Neural cell (in vitro differentiated cells): ENCODE measurements at regions not wholly inside any gene's neighbourhood (a gene's known extent, or its start where the extent isn't known, plus 50 kb on each side); places are given as distances from the start of the nearest gene placed in this dataset.
"Not testable (repeated sequence)": the region's sequence is repeated elsewhere in the genome, so short reads cannot be mapped to it uniquely, and the experiment has no call there.

Source experiments
- H2AFZ ChIP-seq: fragments of 200-600, 300-800 bp; sonication (generic), shearing (Covaris generic); 2 replicates; pipeline ENCODE4 v1.6.0; 2014; ENCODE audit warnings: low read depth, mild to moderate bottlenecking, antibody characterized with exemption, low read length, moderate library complexity
- H3F3A ChIP-seq: fragments of 200-600 bp; shearing (Covaris generic); 2 replicates; pipeline ENCODE4 v1.6.1; 2016; ENCODE audit warnings: mild to moderate bottlenecking, moderate library complexity, mixed read lengths, antibody characterized with exemption, low read length; ENCODE audit not compliant: insufficient read depth, poor library complexity, severe bottlenecking
- H3K27ac ChIP-seq: fragments of 200-600, 300-800 bp; sonication (generic), shearing (Covaris generic); 2 replicates; pipeline ENCODE4 v1.5.1; 2014; ENCODE audit warnings: mild to moderate bottlenecking, low read length, moderate library complexity
- H3K27me3 ChIP-seq: fragments of 300-800, 200-600 bp; sonication (generic), shearing (Covaris generic); 2 replicates; pipeline ENCODE4 v1.6.0; 2014; ENCODE audit warnings: mild to moderate bottlenecking, low read depth, low read length, moderate library complexity; ENCODE audit not compliant: insufficient read depth
- H3K36me3 ChIP-seq: fragments of 300-800, 200-600 bp; sonication (generic), shearing (Covaris generic); 2 replicates; pipeline ENCODE4 v1.5.1; 2014; ENCODE audit warnings: mild to moderate bottlenecking, antibody characterized with exemption, low read length, moderate library complexity; ENCODE audit not compliant: insufficient read depth
- H3K4me2 ChIP-seq: fragments of 300-800, 200-600 bp; sonication (generic), shearing (Covaris generic); 2 replicates; pipeline ENCODE4 v1.6.0; 2014; ENCODE audit warnings: mild to moderate bottlenecking, low read length
- H3K4me3 ChIP-seq: fragments of 300-800, 200-600 bp; sonication (generic), shearing (Covaris generic); 2 replicates; pipeline ENCODE4 v1.5.1; 2014; ENCODE audit warnings: mild to moderate bottlenecking, low read length, moderate library complexity
- H3K79me2 ChIP-seq: fragments of 200-600 bp; shearing (Covaris generic); replicated peaks from 2 replicates; pipeline ENCODE4 v1.6.0; 2014; ENCODE audit warnings: mild to moderate bottlenecking, low read length, moderate library complexity; ENCODE audit not compliant: insufficient read depth
- H3K9ac ChIP-seq: fragments of 300-800, 200-600 bp; sonication (generic), shearing (Covaris generic); 2 replicates; pipeline ENCODE4 v1.6.1; 2016; ENCODE audit warnings: mild to moderate bottlenecking, low read length, mixed read lengths
- H3K9me2 ChIP-seq: fragments of 200-600 bp; shearing (Covaris generic); 2 replicates; pipeline ENCODE4 v1.6.1; 2016; ENCODE audit warnings: mild to moderate bottlenecking, low read length, mixed read lengths; ENCODE audit not compliant: insufficient read depth
- H3K9me3 ChIP-seq: fragments of 200-600, 300-800 bp; sonication (generic), shearing (Covaris generic); 2 replicates; pipeline ENCODE4 v1.6.1; 2016; ENCODE audit warnings: mild to moderate bottlenecking, mixed run types, low read length, moderate library complexity, mixed read lengths
- H4K20me1 ChIP-seq: fragments of 200-600 bp; shearing (Covaris generic); 2 replicates; pipeline ENCODE4 v1.6.1; 2016; ENCODE audit warnings: mild to moderate bottlenecking, mixed run types; ENCODE audit not compliant: insufficient read depth
- CTCF ChIP-seq: fragments of 450-650 bp; IDR thresholded peaks from 2 replicates; pipeline ENCODE4 v1.5.1; 2014; ENCODE audit warnings: antibody characterized with exemption, mild to moderate bottlenecking, moderate library complexity; ENCODE audit not compliant: poor library complexity, severe bottlenecking
- EP300 ChIP-seq: fragments of 450-650 bp; conservative IDR thresholded peaks from 2 replicates; pipeline ENCODE4 v1.6.1; 2014; ENCODE audit warnings: antibody characterized with exemption, mild to moderate bottlenecking, moderate library complexity; ENCODE audit not compliant: poor library complexity, severe bottlenecking
- EZH2 ChIP-seq: fragments of 200-600, 300-800 bp; shearing (Covaris generic), sonication (generic); IDR thresholded peaks from 2 replicates; pipeline ENCODE4 v1.6.1; 2014; ENCODE audit warnings: antibody characterized with exemption, low read length, borderline replicate concordance, mild to moderate bottlenecking; ENCODE audit not compliant: insufficient read depth, poor library complexity, severe bottlenecking
- MXI1 ChIP-seq: fragments of 450-650 bp; conservative IDR thresholded peaks from 2 replicates; pipeline ENCODE4 v1.6.1; 2014; ENCODE audit warnings: antibody characterized with exemption, mild to moderate bottlenecking; ENCODE audit not compliant: poor library complexity, severe bottlenecking
- POLR2AphosphoS5 ChIP-seq: IDR thresholded peaks from 2 replicates; pipeline ENCODE4 v1.6.1; 2012
- RAD21 ChIP-seq: fragments of 450-650 bp; conservative IDR thresholded peaks from 2 replicates; pipeline ENCODE4 v1.6.1; 2014; ENCODE audit warnings: antibody characterized with exemption, mild to moderate bottlenecking, moderate library complexity
- REST ChIP-seq: IDR thresholded peaks from 2 replicates; pipeline ENCODE4 v1.6.1; 2012; ENCODE audit warnings: borderline replicate concordance
- SMC3 ChIP-seq: fragments of 450-650 bp; conservative IDR thresholded peaks from 2 replicates; pipeline ENCODE4 v1.6.1; 2014; ENCODE audit warnings: antibody characterized with exemption, mild to moderate bottlenecking, moderate library complexity; ENCODE audit not compliant: poor library complexity
- TAF1 ChIP-seq: IDR thresholded peaks from 2 replicates; pipeline ENCODE4 v1.6.1; 2012; ENCODE audit warnings: low read depth

GRCh38 chr21:31785237-31786163 lies 53.6 kb upstream of the SCAF4 start:
- not testable (repeated sequence) for H3K9ac ChIP-seq, H2AFZ ChIP-seq, H4K20me1 ChIP-seq, H3K4me3 ChIP-seq, H3K36me3 ChIP-seq, H3F3A ChIP-seq, H3K27me3 ChIP-seq, H3K27ac ChIP-seq, H3K9me2 ChIP-seq, H3K79me2 ChIP-seq, H3K9me3 ChIP-seq, H3K4me2 ChIP-seq
- peak; percentile 81 for TF ChIP-seq CTCF
- peak; percentile 81 for TF ChIP-seq RAD21
- peak; percentile 91 for TF ChIP-seq SMC3

- Histone ChIP-seq H3K4me3 (no peak overlapping the region), H3F3A (no peaks in the 10 kb centered on the region), H3K27me3 (no peaks in the 10 kb centered on the region), H3K4me2 (no peak overlapping the region), H3K9ac (no peak overlapping the region), H4K20me1 (no peaks in the 10 kb centered on the region), H3K9me3 (no peaks in the 10 kb centered on the region), H3K79me2 (no peaks in the 10 kb centered on the region), H3K27ac (no peak overlapping the region), H3K36me3 (no peaks in the 10 kb centered on the region), H2AFZ (no peak overlapping the region), H3K9me2 (no peaks in the 10 kb centered on the region)
- TF ChIP-seq TAF1 (no peak), SMC3 (no peak), MXI1 (no peak), RAD21 (no peak), EP300 (no peak), CTCF (no peak), EZH2 (no peak), REST (no peak), POLR2AphosphoS5 (no peak)
These were observed 49.8 kb upstream of the SCAF4 start for GRCh38 chr21:31781737-31782136.
